GM18873 (cell line): ENCODE measurements at regions not wholly inside any gene's neighbourhood (a gene's known extent, or its start where the extent isn't known, plus 50 kb on each side); places are given as distances from the start of the nearest gene placed in this dataset.

ENCODE experiments used
- ATAC-seq: cut with Tn5 transposase; IDR thresholded peaks from one replicate; pipeline ENCODE4 v1.9.1; 2021; ENCODE audit warnings: mild to moderate bottlenecking, moderate library complexity, moderate number of reproducible peaks; ENCODE audit not compliant: unreplicated experiment, low FRiP score

GRCh38 chr10:111131168-111131799, 54.5 kb downstream of the ADRA2A start:
- ATAC-seq, result no peak

- ATAC-seq, result no peak
Measured at GRCh38 chr10:111137007-111137406, 60.2 kb downstream of the ADRA2A start.

DNA sequence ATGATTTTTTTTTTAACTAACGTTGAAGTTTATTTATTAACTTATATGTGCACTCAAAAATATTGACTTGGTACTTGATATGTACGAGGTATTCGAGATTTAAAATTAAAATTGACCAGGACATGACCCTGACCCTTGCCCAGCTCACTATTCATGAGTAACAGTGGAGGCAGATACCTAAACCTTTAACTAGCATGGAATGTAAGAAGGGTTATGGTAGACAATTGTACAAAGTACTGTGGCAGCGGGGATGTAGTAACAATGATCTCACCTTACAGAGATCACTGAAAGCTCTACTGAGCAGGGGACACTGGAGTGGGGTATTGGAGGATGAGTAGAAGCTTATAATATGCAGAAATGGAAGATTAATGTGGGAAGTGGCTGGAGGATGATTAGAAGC, 60.8 kb downstream of the ADRA2A start:
- no peak for ATAC-seq

GRCh38 chr10:111138544-111138943, 61.7 kb downstream of the ADRA2A start:
- no peak for ATAC-seq

- ATAC-seq, result no peak
Measured at GRCh38 chr10:111139567-111139966, 62.7 kb downstream of the ADRA2A start.

DNA sequence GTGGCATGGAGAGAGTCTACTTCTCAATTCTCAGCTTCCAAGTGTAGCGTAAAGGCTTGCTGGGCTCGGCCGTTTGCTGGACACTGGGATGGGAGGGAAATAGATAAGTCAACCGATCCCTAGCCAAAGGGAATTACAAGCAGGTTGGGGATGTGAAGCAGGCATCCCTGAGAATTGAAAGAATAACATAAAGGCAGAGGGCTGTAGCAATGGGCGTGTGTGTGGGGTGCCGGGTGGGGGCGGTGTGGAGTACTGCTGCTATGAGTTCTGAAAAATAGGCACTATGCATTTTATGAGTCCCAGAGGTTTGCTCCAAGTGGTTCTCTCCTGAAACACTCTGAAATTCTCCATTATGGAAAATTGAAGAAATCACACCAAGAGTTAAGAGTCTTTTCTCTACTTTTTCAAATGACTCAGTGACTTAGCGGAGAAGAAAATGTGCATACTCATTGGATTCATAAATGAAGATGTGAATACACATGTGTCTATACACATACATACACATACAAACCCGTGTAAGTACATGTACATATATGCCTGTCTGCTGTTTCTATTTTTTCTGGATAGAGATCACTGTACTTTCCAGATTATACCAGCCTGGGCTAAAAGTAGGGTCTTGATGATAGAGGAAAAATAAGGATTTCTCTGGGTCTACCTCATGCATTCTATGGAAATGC, 65.4 kb downstream of the ADRA2A start:
- no peak for ATAC-seq

- no peak for ATAC-seq
Measured at GRCh38 chr10:111146025-111146640, 69.3 kb downstream of the ADRA2A start.

GRCh38 chr10:111148025-111148424, 71.2 kb downstream of the ADRA2A start:
- no peak for ATAC-seq

- no peak for ATAC-seq
Measured at GRCh38 chr10:111148440-111148839, 71.6 kb downstream of the ADRA2A start.

GRCh38 chr10:111150691-111151090, 73.9 kb downstream of the ADRA2A start:
- no peak for ATAC-seq

GRCh38 chr10:111151595-111152307, 74.9 kb downstream of the ADRA2A start:
- no peak for ATAC-seq

GRCh38 chr10:111156754-111157153, 79.9 kb downstream of the ADRA2A start:
- ATAC-seq, result no peak

DNA sequence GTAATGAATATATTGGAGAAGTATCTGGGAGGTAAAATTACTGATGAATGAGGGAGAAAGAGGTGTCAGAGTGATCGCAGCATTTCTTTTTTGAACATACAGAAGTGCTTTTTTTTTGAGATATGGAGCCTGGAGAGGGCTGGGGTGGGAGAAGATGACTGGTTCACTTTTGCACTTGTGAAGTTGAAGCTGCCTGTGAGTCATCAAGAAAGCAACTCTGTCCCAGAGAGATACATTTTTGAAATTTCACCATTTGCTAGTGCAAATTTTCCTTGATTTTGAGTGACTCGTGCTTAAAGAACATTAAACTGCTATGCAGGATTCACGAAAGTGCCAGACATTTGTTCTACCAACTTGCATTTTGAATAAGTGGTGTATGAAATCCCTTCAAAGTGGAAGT, 81.8 kb downstream of the ADRA2A start:
- ATAC-seq, result no peak

DNA sequence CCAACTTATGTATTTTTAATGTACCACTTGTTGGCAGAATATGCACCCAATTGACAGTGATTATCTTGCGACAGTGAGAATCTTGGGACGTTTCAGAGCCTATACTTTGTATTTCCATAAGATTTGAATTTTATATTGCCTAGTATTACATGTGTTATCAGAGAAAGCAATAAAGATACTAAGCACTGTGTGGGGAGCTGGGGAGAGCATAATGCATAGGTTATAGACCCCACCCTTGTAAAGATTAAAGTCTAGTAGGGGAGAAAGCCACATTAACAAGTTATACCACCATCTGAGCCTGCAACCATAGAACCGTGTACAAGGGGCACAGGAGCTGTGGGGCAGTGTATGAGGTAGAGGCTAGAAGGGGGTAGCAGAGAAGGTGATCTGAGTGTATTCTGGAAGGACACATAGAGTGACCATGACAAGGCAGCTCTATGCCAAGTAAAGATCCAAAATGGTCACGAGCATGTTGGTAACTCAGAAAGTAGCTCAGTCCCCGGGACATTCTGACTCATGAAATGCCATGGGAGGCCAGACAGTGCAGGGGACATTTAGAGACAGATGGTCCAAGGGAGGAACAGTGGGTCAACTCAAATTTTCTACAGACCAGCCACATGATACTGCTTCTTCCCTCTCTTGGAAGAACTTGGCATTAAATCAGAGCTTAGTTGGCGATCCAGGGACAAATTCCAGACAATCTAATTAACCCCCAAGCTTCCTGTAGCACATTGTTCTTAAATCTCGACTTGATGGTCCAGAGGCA, 84.5 kb downstream of the ADRA2A start:
- no peak for ATAC-seq

- ATAC-seq, result no peak
Measured at GRCh38 chr10:111171183-111171582, 94.4 kb downstream of the ADRA2A start.

DNA sequence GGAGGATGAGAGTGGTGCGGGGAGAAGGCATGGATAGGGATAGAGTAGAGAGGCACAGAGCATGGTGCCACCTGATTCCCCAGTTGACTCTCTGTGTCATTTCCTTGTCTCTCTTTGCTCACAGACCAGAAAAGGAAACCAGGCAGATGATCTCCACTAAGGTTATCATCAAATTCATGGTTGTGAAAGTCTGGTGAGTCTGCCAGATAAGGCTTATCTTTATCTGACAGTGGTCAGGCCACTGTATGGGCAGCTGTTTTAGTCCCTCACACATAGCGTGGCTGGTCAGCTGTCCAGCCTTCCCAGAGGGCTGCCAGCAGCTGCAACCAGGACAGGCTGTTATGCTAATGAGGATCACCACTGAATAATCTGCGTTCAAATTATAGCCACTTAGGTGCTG, 99.0 kb downstream of the ADRA2A start:
- ATAC-seq, result no peak

DNA sequence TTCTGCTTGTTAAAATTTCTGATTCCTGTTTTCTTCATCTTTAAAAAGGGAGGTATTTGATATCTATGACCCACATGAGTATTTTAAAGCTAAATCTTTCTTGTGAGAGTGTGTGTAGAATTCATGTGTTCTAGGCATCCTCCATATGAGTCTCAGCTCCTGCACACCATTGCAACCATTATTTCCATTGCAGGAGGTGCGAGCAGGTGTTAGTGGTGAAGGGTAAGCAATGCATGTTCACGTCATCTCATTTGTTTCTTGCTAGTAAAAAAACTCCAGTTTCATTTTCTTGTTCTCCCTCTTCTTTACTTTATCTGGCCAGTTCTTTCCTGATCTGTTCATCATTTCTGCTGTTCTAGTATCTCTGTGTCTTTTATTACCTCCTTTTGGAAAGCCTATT, 100.5 kb downstream of the ADRA2A start:
- no peak for ATAC-seq

GRCh38 chr10:111179514-111179913, 102.7 kb downstream of the ADRA2A start:
- no peak for ATAC-seq

GRCh38 chr10:111186358-111186757, 109.5 kb downstream of the ADRA2A start:
- ATAC-seq, result no peak

GRCh38 chr10:111187096-111187495, 110.3 kb downstream of the ADRA2A start:
- no peak for ATAC-seq

DNA sequence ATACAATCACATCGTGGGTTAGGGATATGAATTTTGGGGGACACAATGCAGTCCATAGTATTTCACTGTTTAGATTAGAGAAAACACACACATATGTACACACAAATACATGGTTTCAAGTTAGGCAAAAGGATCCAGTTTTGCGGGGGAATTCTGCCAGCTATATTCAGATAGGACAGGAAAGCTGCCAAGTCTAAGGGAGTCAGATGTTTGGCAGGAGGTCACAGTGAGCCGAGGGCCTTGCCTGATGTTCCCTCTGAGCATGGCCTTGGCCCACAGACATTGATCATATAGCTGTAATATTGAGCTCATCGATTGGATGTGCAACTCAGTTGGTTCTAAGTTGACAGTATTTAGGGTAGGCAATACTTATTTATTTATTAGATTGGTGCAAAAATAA, 122.8 kb downstream of the ADRA2A start:
- no peak for ATAC-seq
